GM23338 (cell line): ENCODE measurements at regions not wholly inside any gene's neighbourhood (a gene's known extent, or its start where the extent isn't known, plus 50 kb on each side); places are given as distances from the start of the nearest gene placed in this dataset.

Experiments used
- ATAC-seq: fragments of 200-7000 bp; cut with Tn5 transposase; 3 replicates; pipeline ENCODE4 v1.9.1; 2020
- DNase-seq: peaks from one replicate; pipeline ENCODE4 v3.0.0-alpha.2; 2015; ENCODE audit warnings: low spot score
- H2AFZ ChIP-seq: fragments of 200-600 bp; sonication (generic); 2 replicates; pipeline ENCODE4 v1.8.0; 2016; ENCODE audit warnings: antibody characterized with exemption, mild to moderate bottlenecking, moderate library complexity
- H3F3A ChIP-seq: fragments of 200-600 bp; sonication (generic); replicated peaks from 2 replicates; pipeline ENCODE4 v1.8.0; 2017; ENCODE audit warnings: antibody characterized with exemption, mixed run types, low read depth
- H3K27ac ChIP-seq: fragments of 200-600 bp; sonication (generic); 2 replicates; pipeline ENCODE4 v1.6.1; 2016; ENCODE audit warnings: low read depth
- H3K27me3 ChIP-seq: fragments of 200-600 bp; sonication (generic); 2 replicates; pipeline ENCODE4 v1.8.0; 2016; ENCODE audit warnings: mild to moderate bottlenecking, mixed run types, moderate library complexity; ENCODE audit not compliant: insufficient read depth
- H3K36me3 ChIP-seq: fragments of 200-600 bp; sonication (generic); 2 replicates; pipeline ENCODE4 v1.8.0; 2016; ENCODE audit warnings: mild to moderate bottlenecking; ENCODE audit not compliant: insufficient read depth
- H3K4me1 ChIP-seq: fragments of 200-600 bp; sonication (generic); 2 replicates; pipeline ENCODE4 v1.8.0; 2016; ENCODE audit warnings: mild to moderate bottlenecking, moderate library complexity; ENCODE audit not compliant: insufficient read depth
- H3K4me2 ChIP-seq: fragments of 200-600 bp; sonication (generic); 2 replicates; pipeline ENCODE4 v1.7.1; 2017; ENCODE audit warnings: mixed run types
- H3K4me3 ChIP-seq: fragments of 200-600 bp; sonication (generic); 2 replicates; pipeline ENCODE4 v1.6.1; 2016; ENCODE audit warnings: mixed run types
- H3K79me2 ChIP-seq: fragments of 200-600 bp; sonication (generic); replicated peaks from 2 replicates; pipeline ENCODE4 v1.8.0; 2017; ENCODE audit warnings: mild to moderate bottlenecking; ENCODE audit not compliant: insufficient read depth
- H3K9me2 ChIP-seq: fragments of 200-600 bp; sonication (generic); 2 replicates; pipeline ENCODE4 v1.8.0; 2017; ENCODE audit not compliant: insufficient read depth
- H4K20me1 ChIP-seq: fragments of 200-600 bp; sonication (generic); replicated peaks from 2 replicates; pipeline ENCODE4 v1.8.0; 2017; ENCODE audit warnings: mild to moderate bottlenecking; ENCODE audit not compliant: insufficient read depth
- H3K27ac Mint-ChIP-seq: 2 replicates; pipeline ENCODE4 v1.8.0; 2020; ENCODE audit warnings: inconsistent platforms, mild to moderate bottlenecking, moderate library complexity, mixed read lengths
- H3K27me3 Mint-ChIP-seq: 3 replicates; pipeline ENCODE4 v1.8.0; 2022; ENCODE audit warnings: low read depth, mild to moderate bottlenecking, moderate library complexity, mixed read lengths, inconsistent platforms; ENCODE audit not compliant: insufficient read depth, poor library complexity
- H3K36me3 Mint-ChIP-seq: 3 replicates; pipeline ENCODE4 v1.8.0; 2021; ENCODE audit warnings: low read depth, mild to moderate bottlenecking, inconsistent platforms, moderate library complexity, mixed read lengths
- H3K4me1 Mint-ChIP-seq: 3 replicates; pipeline ENCODE4 v1.8.0; 2020; ENCODE audit warnings: mild to moderate bottlenecking, inconsistent platforms, mixed read lengths
- H3K4me3 Mint-ChIP-seq: 3 replicates; pipeline ENCODE4 v1.8.0; 2021; ENCODE audit warnings: moderate library complexity, mild to moderate bottlenecking, inconsistent platforms, mixed read lengths
- H3K9me3 Mint-ChIP-seq: 3 replicates; pipeline ENCODE4 v1.8.0; 2020; ENCODE audit warnings: moderate library complexity, mild to moderate bottlenecking, inconsistent platforms, mixed read lengths
- CREB1 ChIP-seq: fragments of 250-450 bp; sonication (Bioruptor Pico); IDR thresholded peaks from 2 replicates; pipeline ENCODE4 v1.5.0; 2020; ENCODE audit warnings: low read depth, mild to moderate bottlenecking, moderate library complexity
- CTCF ChIP-seq, 2 experiments: fragments of 200-600 bp in 1 of 2; sonication (generic) in 1 of 2; conservative IDR thresholded peaks; 2 replicates each; pipeline versions ENCODE4 v1.5.1 to v1.6.1; 2016 to 2017; ENCODE audit warnings: antibody characterized with exemption in 2 of 2, low read depth in 2 of 2, mild to moderate bottlenecking in 2 of 2, moderate library complexity in 1 of 2
- EZH2 ChIP-seq: fragments of 200-600 bp; sonication (generic); IDR thresholded peaks from one replicate; pipeline ENCODE4 v1.8.0; 2017; ENCODE audit warnings: antibody characterized with exemption, mild to moderate bottlenecking, low read depth; ENCODE audit not compliant: unreplicated experiment
- JUNB ChIP-seq: IDR thresholded peaks from one replicate; pipeline ENCODE4 v1.6.1; 2016; ENCODE audit warnings: antibody characterized with exemption; ENCODE audit not compliant: unreplicated experiment
- NANOG ChIP-seq: IDR thresholded peaks from 2 replicates; pipeline ENCODE4 v1.6.1; 2016; ENCODE audit warnings: antibody characterized with exemption, borderline replicate concordance
- POLR2AphosphoS5 ChIP-seq: IDR thresholded peaks from 2 replicates; pipeline ENCODE4 v1.6.1; 2016; ENCODE audit warnings: antibody characterized with exemption, low read depth
- REST ChIP-seq: IDR thresholded peaks from one replicate; pipeline ENCODE4 v1.6.1; 2018; ENCODE audit warnings: antibody characterized with exemption; ENCODE audit not compliant: unreplicated experiment
- STAT1 ChIP-seq: IDR thresholded peaks from one replicate; pipeline ENCODE4 v1.6.1; 2016; ENCODE audit warnings: antibody characterized with exemption; ENCODE audit not compliant: unreplicated experiment
- ZNF462 ChIP-seq: fragments of 250-450 bp; sonication (Bioruptor Pico); IDR thresholded peaks from 2 replicates; pipeline ENCODE4 v1.5.0; 2020; ENCODE audit warnings: mild to moderate bottlenecking, moderate library complexity
- TF ChIP-seq, protein P1 (sequence below): IDR thresholded peaks from 2 replicates; pipeline ENCODE4 v1.6.1; 2016; ENCODE audit warnings: antibody characterized with exemption

GRCh38 chr5:125357660-125358059, 611.2 kb upstream of the ZNF608 start:
- Histone ChIP-seq H2AFZ (no peak overlapping the region), H3K27me3 (no peaks in the 10 kb centered on the region), H3K4me1 (no peaks in the 10 kb centered on the region), H3K27ac (no peak overlapping the region), H4K20me1 (no peaks in the 10 kb centered on the region), H3K4me2 (no peak overlapping the region), H3K4me3 (no peak overlapping the region), H3K79me2 (no peaks in the 10 kb centered on the region), H3K9me2 (no peaks in the 10 kb centered on the region; the same call in 1 of the 2 replicates), H3F3A (no peaks in the 10 kb centered on the region), H3K36me3 (no peaks in the 10 kb centered on the region)
- no peak for TF ChIP-seq POLR2AphosphoS5
- Mint-ChIP-seq H3K27me3 (peaks cover 5% of the 10 kb centered on the region), H3K4me1 (peaks cover 2% of the 10 kb centered on the region; the same call in 1 of the 3 replicates), H3K9me3 (peaks cover 19% of the 10 kb centered on the region), H3K36me3 (peaks cover 24% of the 10 kb centered on the region; the same call in 2 of the 3 replicates), H3K27ac (no peak overlapping the region), H3K4me3 (no peak overlapping the region)
- DNase-seq (no peak), ATAC-seq (no peak)

- ATAC-seq, result no peak
Measured at GRCh38 chr5:125365747-125366146, 619.3 kb upstream of the ZNF608 start.

More at GRCh38 chr5:125365747-125366146, 619.3 kb upstream of the ZNF608 start:
- no peak overlapping the region for H2AFZ ChIP-seq
- H3K36me3 Mint-ChIP-seq, result peaks cover 22% of the 10 kb centered on the region; the same call in 2 of the 3 replicates
- TF ChIP-seq, protein P1, sequence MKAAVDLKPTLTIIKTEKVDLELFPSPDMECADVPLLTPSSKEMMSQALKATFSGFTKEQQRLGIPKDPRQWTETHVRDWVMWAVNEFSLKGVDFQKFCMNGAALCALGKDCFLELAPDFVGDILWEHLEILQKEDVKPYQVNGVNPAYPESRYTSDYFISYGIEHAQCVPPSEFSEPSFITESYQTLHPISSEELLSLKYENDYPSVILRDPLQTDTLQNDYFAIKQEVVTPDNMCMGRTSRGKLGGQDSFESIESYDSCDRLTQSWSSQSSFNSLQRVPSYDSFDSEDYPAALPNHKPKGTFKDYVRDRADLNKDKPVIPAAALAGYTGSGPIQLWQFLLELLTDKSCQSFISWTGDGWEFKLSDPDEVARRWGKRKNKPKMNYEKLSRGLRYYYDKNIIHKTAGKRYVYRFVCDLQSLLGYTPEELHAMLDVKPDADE, result no peak
- TF ChIP-seq JUNB (no peak), EZH2 (no peak), REST (no peak), STAT1 (no peak), ZNF462 (CRISPR knock-in tag) (no peak), NANOG (no peak), CTCF (conservative IDR thresholded peaks at IDR 0.05; ENCODE audit: low read depth in 2 of 2) (no peak), POLR2AphosphoS5 (no peak), CREB1 (CRISPR knock-in tag) (no peak)
- H3K4me3 ChIP-seq, result no peak overlapping the region
- H3K9me2 ChIP-seq, result 0 out of 2 replicates have a peak, but pooled peaks cover 6% of the 10 kb centered on the region
- peaks cover 15% of the 10 kb centered on the region for H3K4me1 Mint-ChIP-seq
- H3K27me3 Mint-ChIP-seq, result no peaks in the 10 kb centered on the region
- H3F3A ChIP-seq, result no peaks in the 10 kb centered on the region
- peaks cover 20% of the 10 kb centered on the region for H3K4me1 ChIP-seq
- H4K20me1 ChIP-seq, result no peaks in the 10 kb centered on the region
- no peak overlapping the region for H3K27ac ChIP-seq
- H3K79me2 ChIP-seq, result no peaks in the 10 kb centered on the region
- H3K4me2 ChIP-seq, result no peak overlapping the region
- H3K9me3 Mint-ChIP-seq, result peaks cover 12% of the 10 kb centered on the region
- no peak overlapping the region for H3K4me3 Mint-ChIP-seq
- H3K27ac Mint-ChIP-seq, result no peak overlapping the region
- DNase-seq, result no peak
- H3K27me3 ChIP-seq, result no peaks in the 10 kb centered on the region
- H3K36me3 ChIP-seq, result 0 out of 2 replicates have a peak, but pooled peaks cover 3% of the 10 kb centered on the region
